H9 (cell line): ENCODE measurements at regions not wholly inside any gene's neighbourhood (a gene's known extent, or its start where the extent isn't known, plus 50 kb on each side); places are given as distances from the start of the nearest gene placed in this dataset.

ENCODE experiments used
- DNase-seq: peaks from one replicate; pipeline ENCODE4 v3.0.0-alpha.2; 2017
- H2AFZ ChIP-seq: one replicate; pipeline ENCODE4 v1.6.1; 2013; ENCODE audit warnings: mild to moderate bottlenecking, low read length, control low read depth, moderate library complexity
- H2AK5ac ChIP-seq: 2 replicates; pipeline ENCODE4 v1.6.1; 2013; ENCODE audit warnings: low read length, control low read depth, mixed read lengths; ENCODE audit not compliant: insufficient read length
- H2BK120ac ChIP-seq: one replicate; pipeline ENCODE4 v1.6.1; 2013; ENCODE audit warnings: low read depth, mild to moderate bottlenecking, low read length, control low read depth, inconsistent platforms; ENCODE audit not compliant: poor library complexity, severe bottlenecking
- H2BK12ac ChIP-seq: 2 replicates; pipeline ENCODE4 v1.6.1; 2013; ENCODE audit warnings: low read length, control low read depth, mixed read lengths, low read depth; ENCODE audit not compliant: insufficient read length
- H2BK15ac ChIP-seq: 2 replicates; pipeline ENCODE4 v1.6.1; 2013; ENCODE audit warnings: low read depth, low read length, control low read depth
- H2BK20ac ChIP-seq: one replicate; pipeline ENCODE4 v1.6.1; 2013; ENCODE audit warnings: low read depth, mild to moderate bottlenecking, low read length, control low read depth, inconsistent platforms; ENCODE audit not compliant: poor library complexity, severe bottlenecking
- H2BK5ac ChIP-seq: 2 replicates; pipeline ENCODE4 v1.6.1; 2013; ENCODE audit warnings: low read length, control low read depth, mixed read lengths; ENCODE audit not compliant: insufficient read length
- H3K14ac ChIP-seq: 2 replicates; pipeline ENCODE4 v1.6.1; 2013; ENCODE audit warnings: low read length, control low read depth; ENCODE audit not compliant: insufficient read depth
- H3K18ac ChIP-seq: 2 replicates; pipeline ENCODE4 v1.6.1; 2013; ENCODE audit warnings: low read depth, mild to moderate bottlenecking, mixed read lengths, low read length, control low read depth; ENCODE audit not compliant: insufficient read length
- H3K23ac ChIP-seq: 2 replicates; pipeline ENCODE4 v1.6.1; 2013; ENCODE audit warnings: low read length, control low read depth, mixed read lengths, low read depth; ENCODE audit not compliant: insufficient read length
- H3K23me2 ChIP-seq: 2 replicates; pipeline ENCODE4 v1.6.1; 2013; ENCODE audit warnings: low read depth, mild to moderate bottlenecking, mixed read lengths, low read length, control low read depth; ENCODE audit not compliant: insufficient read length, poor library complexity, severe bottlenecking
- H3K27ac ChIP-seq: 2 replicates; pipeline ENCODE4 v1.5.1; 2013; ENCODE audit warnings: low read length, control low read depth, mixed read lengths, low read depth; ENCODE audit not compliant: insufficient read length
- H3K27me3 ChIP-seq: 2 replicates; pipeline ENCODE4 v1.6.1; 2013; ENCODE audit warnings: low read length, control low read depth, inconsistent platforms; ENCODE audit not compliant: insufficient read depth
- H3K4ac ChIP-seq: 2 replicates; pipeline ENCODE4 v1.6.1; 2013; ENCODE audit warnings: low read depth, mild to moderate bottlenecking, control low read depth, inconsistent platforms, low read length, moderate library complexity
- H3K4me1 ChIP-seq: 2 replicates; pipeline ENCODE4 v1.6.1; 2013; ENCODE audit warnings: low read length, control low read depth, inconsistent platforms; ENCODE audit not compliant: insufficient read depth
- H3K4me2 ChIP-seq: 2 replicates; pipeline ENCODE4 v1.6.1; 2013; ENCODE audit warnings: low read length, control low read depth, mixed read lengths; ENCODE audit not compliant: insufficient read length, insufficient read depth
- H3K56ac ChIP-seq: 2 replicates; pipeline ENCODE4 v1.6.1; 2013; ENCODE audit warnings: low read depth, mild to moderate bottlenecking, mixed read lengths, low read length, control low read depth; ENCODE audit not compliant: insufficient read length
- H3K79me1 ChIP-seq: 2 replicates; pipeline ENCODE4 v1.6.1; 2013; ENCODE audit warnings: low read depth, mild to moderate bottlenecking, moderate library complexity, low read length, control low read depth, inconsistent platforms; ENCODE audit not compliant: insufficient read depth, poor library complexity, severe bottlenecking
- H3K79me2 ChIP-seq: 2 replicates; pipeline ENCODE4 v1.6.1; 2013; ENCODE audit warnings: low read length, control low read depth, inconsistent platforms; ENCODE audit not compliant: insufficient read depth
- H3K9ac ChIP-seq: 2 replicates; pipeline ENCODE4 v1.6.1; 2013; ENCODE audit warnings: low read length, control low read depth, mixed read lengths; ENCODE audit not compliant: insufficient read length; ENCODE audit errors: extremely low read depth
- H3K9me3 ChIP-seq: one replicate; pipeline ENCODE4 v1.6.1; 2013; ENCODE audit warnings: low read depth, low read length, inconsistent platforms; ENCODE audit not compliant: control insufficient read depth
- H3T11ph ChIP-seq: one replicate; pipeline ENCODE4 v1.6.1; 2013; ENCODE audit warnings: mild to moderate bottlenecking, low read length, control low read depth, inconsistent platforms
- H4K20me1 ChIP-seq: one replicate; pipeline ENCODE4 v1.6.1; 2013; ENCODE audit not compliant: control insufficient read depth, insufficient read length, insufficient read depth
- H4K5ac ChIP-seq: 2 replicates; pipeline ENCODE4 v1.6.1; 2013; ENCODE audit warnings: low read depth, mild to moderate bottlenecking, mixed read lengths, low read length, control low read depth; ENCODE audit not compliant: insufficient read length
- H4K8ac ChIP-seq: replicated peaks from 2 replicates; pipeline ENCODE4 v1.6.1; 2013; ENCODE audit warnings: low read length, control low read depth, mixed read lengths, low read depth; ENCODE audit not compliant: insufficient read length
- H4K91ac ChIP-seq: 2 replicates; pipeline ENCODE4 v1.6.1; 2013; ENCODE audit warnings: low read depth, mild to moderate bottlenecking, moderate library complexity, mixed read lengths, low read length, control low read depth; ENCODE audit not compliant: insufficient read length
- H3K27ac Mint-ChIP-seq, 3 experiments: 2 replicates in 2 of 3; 3 replicates in 1 of 3; pipeline ENCODE4 v1.8.0; 2020 to 2021; ENCODE audit warnings: mixed read lengths in 3 of 3, mild to moderate bottlenecking in 1 of 3, moderate library complexity in 1 of 3
- H3K27me3 Mint-ChIP-seq: 2 replicates; pipeline ENCODE4 v1.8.0; 2021; ENCODE audit warnings: low read depth, mild to moderate bottlenecking, moderate library complexity, mixed read lengths
- H3K36me3 Mint-ChIP-seq, 3 experiments: 2 replicates in 2 of 3; 3 replicates in 1 of 3; pipeline ENCODE4 v1.8.0; 2020 to 2021; ENCODE audit warnings: low read depth in 3 of 3, mixed read lengths in 3 of 3; ENCODE audit not compliant: insufficient read depth in 1 of 3
- H3K4me1 Mint-ChIP-seq, 2 experiments: 2 replicates each; pipeline ENCODE4 v1.8.0; 2020; ENCODE audit warnings: mixed read lengths in 2 of 2
- H3K4me3 Mint-ChIP-seq, 2 experiments: 2 replicates in 1 of 2; 3 replicates in 1 of 2; pipeline ENCODE4 v1.8.0; 2020 to 2021; ENCODE audit warnings: mild to moderate bottlenecking in 2 of 2, mixed read lengths in 2 of 2, moderate library complexity in 1 of 2
- H3K9me3 Mint-ChIP-seq, 2 experiments: 2 replicates in 1 of 2; 3 replicates in 1 of 2; pipeline ENCODE4 v1.8.0; 2020; ENCODE audit warnings: mild to moderate bottlenecking in 2 of 2, mixed read lengths in 2 of 2, moderate library complexity in 1 of 2
- CTCF ChIP-seq: fragments of 200-600 bp; sonication (generic); conservative IDR thresholded peaks from 3 replicates; pipeline ENCODE4 v1.8.0; 2021; ENCODE audit warnings: antibody characterized with exemption, mild to moderate bottlenecking
- WGBS: extraction: QIAGEN DNeasy Blood & Tissue Kit; methylation state at CpG from one replicate; pipeline ENCODE4 v1.1.7; 2013; ENCODE audit warnings: missing lambda C conversion rate, low lambda C conversion rate, mixed read lengths; ENCODE audit not compliant: insufficient read length; ENCODE audit errors: extremely low coverage; 5-methylcytosine and 5-hydroxymethylcytosine counted together

- Histone ChIP-seq H2BK12ac (no peak overlapping the region), H3K4me2 (no peak overlapping the region), H3K79me2 (no peaks in the 10 kb centered on the region), H3K27ac (no peak overlapping the region), H2BK120ac (no peak overlapping the region), H4K91ac (no peak overlapping the region), H2BK5ac (no peak overlapping the region), H2AK5ac (no peak overlapping the region), H2BK15ac (no peak overlapping the region), H4K20me1 (no peaks in the 10 kb centered on the region), H3K18ac (no peak overlapping the region), H3K4ac (no peak overlapping the region), H3T11ph (no peak overlapping the region), H3K79me1 (no peaks in the 10 kb centered on the region), H3K9me3 (no peaks in the 10 kb centered on the region), H3K4me1 (no peaks in the 10 kb centered on the region), H3K27me3 (no peaks in the 10 kb centered on the region), H3K23ac (no peak overlapping the region), H3K14ac (no peak overlapping the region), H2AFZ (no peak overlapping the region), H4K5ac (no peak overlapping the region), H3K9ac (no peak overlapping the region), H4K8ac (no peak overlapping the region), H3K23me2 (no peaks in the 10 kb centered on the region), H2BK20ac (no peak overlapping the region), H3K56ac (no peak overlapping the region)
- peaks cover 2% of the 10 kb centered on the region for H3K27me3 Mint-ChIP-seq
- no peak for TF ChIP-seq CTCF
- H3K9me3 Mint-ChIP-seq, result no peaks in the 10 kb centered on the region
- no CpG with 5 or more reads among the region's 7 CpGs for WGBS
- no peaks in the 10 kb centered on the region for H3K36me3 Mint-ChIP-seq
- peaks cover 5 to 20% of the 10 kb centered on the region in 2 experiments for H3K4me1 Mint-ChIP-seq
- H3K4me3 Mint-ChIP-seq, result no peak overlapping the region
- H3K27ac Mint-ChIP-seq, result no peak overlapping the region
- no peak for DNase-seq
Observed at GRCh38 chr2:12320991-12321641, 395.6 kb upstream of the TRIB2 start.
